HepG2 (cell line): ENCODE measurements at regions not wholly inside any gene's neighbourhood (a gene's known extent, or its start where the extent isn't known, plus 50 kb on each side); places are given as distances from the start of the nearest gene placed in this dataset.

Experiments
- ATAC-seq: fragments of 200-7000 bp; cut with Tn5 transposase; 3 replicates; pipeline ENCODE4 v1.9.1; 2020; ENCODE audit warnings: mild to moderate bottlenecking, moderate library complexity
- BruUV-seq: library from RNA; stranded (reverse); fragments of 400-500 nt; replicated peaks from 2 replicates; lab custom pipeline; 2021; lab: Mats Ljungman, UMichigan
- CTCF ChIA-PET: fragments of 300-600 bp; formaldehyde crosslinking; extraction: SDS; loops from one replicate; lab custom pipeline; 2021; ENCODE audit warnings: low total read pairs, inconsistent platforms, low intra/inter-chr PET ratio; lab: Yijun Ruan, JAX
- POLR2A ChIA-PET: fragments of 350-600 bp; sonication (Branson Sonifier 250); formaldehyde crosslinking; loops from one replicate; lab custom pipeline; 2020; ENCODE audit warnings: antibody characterized with exemption, inconsistent platforms; lab: Yijun Ruan, JAX
- DNase-seq: peaks from one replicate; pipeline ENCODE4 v3.0.0-alpha.2; 2015; ENCODE audit warnings: low spot score
- FAIRE-seq: peaks from 3 replicates; lab custom pipeline; 2011; peaks lifted over from hg19 to GRCh38; lab: Jason Lieb, UNC
- H2AFZ ChIP-seq: one replicate; pipeline ENCODE4 v1.6.1; 2011; ENCODE audit warnings: low read length, inconsistent platforms
- H3K27ac ChIP-seq: fragments of 300-600 bp; 3 replicates; pipeline ENCODE4 v1.8.0; 2011; ENCODE audit warnings: mixed run types, mild to moderate bottlenecking, mixed read lengths, low read length, inconsistent platforms; ENCODE audit not compliant: insufficient read depth; ENCODE audit errors: extremely low read length
- H3K27me3 ChIP-seq, 2 experiments: fragments of 200-600 bp in 1 of 2; 2 replicates in 1 of 2; 3 replicates in 1 of 2; pipeline versions ENCODE4 v1.6.0 to v1.8.0; 2011; ENCODE audit warnings: low read length in 2 of 2, mild to moderate bottlenecking in 2 of 2, moderate library complexity in 2 of 2, inconsistent platforms in 1 of 2; ENCODE audit not compliant: insufficient read depth in 2 of 2, control insufficient read depth in 1 of 2
- H3K36me3 ChIP-seq, 2 experiments: fragments of 200-600 bp in 1 of 2; replicated peaks in 1 of 2; 2 replicates in 1 of 2; 3 replicates in 1 of 2; pipeline versions ENCODE4 v1.5.1 to v1.8.0; 2011; ENCODE audit warnings: low read length in 2 of 2, inconsistent platforms in 1 of 2; ENCODE audit not compliant: insufficient read depth in 2 of 2, control insufficient read depth in 1 of 2
- H3K4me1 ChIP-seq: 2 replicates; pipeline ENCODE4 v1.5.1; 2012; ENCODE audit warnings: low read length, inconsistent platforms; ENCODE audit not compliant: insufficient read depth
- H3K4me2 ChIP-seq: 2 replicates; pipeline ENCODE4 v1.6.0; 2011; ENCODE audit warnings: low read depth, low read length, inconsistent platforms
- H3K4me3 ChIP-seq, 3 experiments: fragments of 200-600 bp in 1 of 3; sonication (generic), shearing (Covaris generic) in 1 of 3; replicated peaks in 1 of 3; 2 replicates each; pipeline ENCODE4 v1.5.1; 2011 to 2016; ENCODE audit warnings: low read length in 3 of 3, inconsistent platforms in 2 of 3, low read depth in 2 of 3, mild to moderate bottlenecking in 2 of 3, control low read depth in 1 of 3, mixed read lengths in 1 of 3; ENCODE audit not compliant: insufficient read depth in 1 of 3
- H3K79me2 ChIP-seq: one replicate; pipeline ENCODE4 v1.6.1; 2011; ENCODE audit warnings: low read length, inconsistent platforms; ENCODE audit not compliant: insufficient read depth
- H3K9ac ChIP-seq: 2 replicates; pipeline ENCODE4 v1.6.0; 2011; ENCODE audit warnings: mild to moderate bottlenecking, low read depth, low read length, inconsistent platforms; ENCODE audit not compliant: insufficient read depth
- H3K9me3 ChIP-seq: 2 replicates; pipeline ENCODE4 v1.5.1; 2012; ENCODE audit warnings: mild to moderate bottlenecking, low read length
- H4K20me1 ChIP-seq: 2 replicates; pipeline ENCODE4 v1.6.0; 2011; ENCODE audit warnings: inconsistent platforms, mild to moderate bottlenecking, low read length, moderate library complexity; ENCODE audit not compliant: insufficient read depth
- ATF4 ChIP-seq, 2 experiments: fragments of 450-650 bp in 1 of 2; sonication (generic) in 1 of 2; formaldehyde crosslinking; IDR thresholded peaks; 2 replicates each; pipeline versions ENCODE4 v1.5.0 to v1.8.0; 2020 to 2022; ENCODE audit warnings: mild to moderate bottlenecking in 1 of 2, missing genetic modification reagents in 1 of 2
- ELF1 ChIP-seq: sonication (generic); formaldehyde crosslinking; IDR thresholded peaks from 2 replicates; pipeline ENCODE4 v1.4.0; 2020; ENCODE audit warnings: missing genetic modification reagents
- HIVEP1 ChIP-seq: sonication (generic); formaldehyde crosslinking; IDR thresholded peaks from 2 replicates; pipeline ENCODE4 v1.4.0; 2020; ENCODE audit warnings: mild to moderate bottlenecking, missing genetic modification reagents
- MATR3 ChIP-seq: sonication (generic); formaldehyde crosslinking; IDR thresholded peaks from 2 replicates; pipeline ENCODE4 v1.4.0; 2020; ENCODE audit warnings: missing genetic modification reagents
- MTERF4 ChIP-seq: sonication (generic); formaldehyde crosslinking; IDR thresholded peaks from 2 replicates; pipeline ENCODE4 v1.8.0; 2023; ENCODE audit warnings: mild to moderate bottlenecking, missing genetic modification reagents
- REST ChIP-seq, 2 experiments: IDR thresholded peaks; 2 replicates each; pipeline ENCODE4 v1.6.1; 2011 to 2012; ENCODE audit warnings: low read length in 2 of 2, borderline replicate concordance in 1 of 2, low read depth in 1 of 2, mild to moderate bottlenecking in 1 of 2, moderate library complexity in 1 of 2
- SP2 ChIP-seq: sonication (generic); formaldehyde crosslinking; IDR thresholded peaks from 2 replicates; pipeline ENCODE4 v1.5.1; 2020; ENCODE audit warnings: mild to moderate bottlenecking, missing genetic modification reagents
- ZBTB39 ChIP-seq: sonication (generic); formaldehyde crosslinking; IDR thresholded peaks from 2 replicates; pipeline ENCODE4 v1.5.0; 2020; ENCODE audit warnings: missing genetic modification reagents
- ZKSCAN1 ChIP-seq: fragments of 150-350 bp; IDR thresholded peaks from 2 replicates; pipeline ENCODE4 v1.6.1; 2014; ENCODE audit warnings: low read length
- ZNF570 ChIP-seq: sonication (generic); formaldehyde crosslinking; IDR thresholded peaks from 2 replicates; pipeline ENCODE4 v1.4.0; 2020; ENCODE audit warnings: mild to moderate bottlenecking, missing genetic modification reagents, borderline replicate concordance
- ZNF766 ChIP-seq: sonication (generic); formaldehyde crosslinking; IDR thresholded peaks from 2 replicates; pipeline ENCODE4 v1.5.0; 2020; ENCODE audit warnings: missing genetic modification reagents, borderline replicate concordance
- WGBS: methylation state at CpG from one replicate; pipeline ENCODE4 v1.1.6; 2017; ENCODE audit warnings: low lambda C conversion rate; 5-methylcytosine and 5-hydroxymethylcytosine counted together
- in situ Hi-C: cut with HindIII; loops from 2 replicates; pipeline ENCODE4 v1.10.0; 2017; ENCODE audit warnings: low pct_unique_long_range_greater_than_20kb; ENCODE audit not compliant: extremely low pct_ligation_motif_present
- intact Hi-C: fragments of 100-400 bp; cut with micrococcal nuclease; formaldehyde crosslinking; loops from one replicate; pipeline ENCODE4 v1.10.0; 2022; ENCODE audit not compliant: unreplicated experiment

- Histone ChIP-seq H3K4me2 (no peak overlapping the region), H3K4me1 (no peaks in the 10 kb centered on the region), H3K27me3 (no peaks in the 10 kb centered on the region), H3K9ac (no peak overlapping the region)
- in situ Hi-C loops = no loop called here
- intact Hi-C loops = no loop called here
- no TSS peak for BruUV-seq
- no peak for ATAC-seq
- POLR2A ChIA-PET = no interaction called here
- 0% methylated on average over 3 of the region's 3 CpGs for WGBS
- peak in 1 of 2 experiments; percentile 41; a peak in 2 of 4 replicates for TF ChIP-seq REST (IDR thresholded peaks at IDR 0.05; ENCODE audit: borderline replicate concordance in 1 of 2, low read depth in 1 of 2, low read length in 2 of 2)
- TF ChIP-seq ZNF570 = no peak
- TF ChIP-seq, all 625 proteins: peak for 1
- Histone ChIP-seq H3K4me3 (no peak overlapping the region), H3K9me3 (no peaks in the 10 kb centered on the region), H2AFZ (no peak overlapping the region), H3K36me3 (no peaks in the 10 kb centered on the region), H3K79me2 (no peaks in the 10 kb centered on the region), H3K27ac (no peak overlapping the region), H4K20me1 (no peaks in the 10 kb centered on the region)
- no peak for DNase-seq
- FAIRE-seq = no peak
- CTCF ChIA-PET = no interaction called here
Observed at GRCh38 chr1:34478515-34479076, 276.3 kb upstream of the GJB5 start.

GRCh38 chr1:34479731-34480130 lies 275.1 kb upstream of the GJB5 start:
- BruUV-seq = no TSS peak
- in situ Hi-C loops (no loop called here), intact Hi-C loops (no loop called here)
- POLR2A ChIA-PET = no interaction called here
- H3K4me2 ChIP-seq = no peak overlapping the region
- H3K36me3 ChIP-seq = no peaks in the 10 kb centered on the region
- WGBS = 1% methylated on average over 4 of the region's 5 CpGs
- H3K4me1 ChIP-seq = no peaks in the 10 kb centered on the region
- no peaks in the 10 kb centered on the region for H4K20me1 ChIP-seq
- no peak overlapping the region for H3K27ac ChIP-seq
- CTCF ChIA-PET = no interaction called here
- no peak overlapping the region for H3K9ac ChIP-seq
- FAIRE-seq (no peak), ATAC-seq (no peak), DNase-seq (no peak)
- H3K4me3 ChIP-seq = no peak overlapping the region
- no peaks in the 10 kb centered on the region for H3K9me3 ChIP-seq
- H3K27me3 ChIP-seq = no peaks in the 10 kb centered on the region
- H3K79me2 ChIP-seq = no peaks in the 10 kb centered on the region
- H2AFZ ChIP-seq = no peak overlapping the region
- TF ChIP-seq ATF4 (CRISPR knock-in tag; IDR thresholded peaks at IDR 0.05) (no peak), MTERF4 (CRISPR knock-in tag) (no peak), SP2 (CRISPR knock-in tag) (no peak), ZKSCAN1 (no peak), ZBTB39 (no peak), HIVEP1 (CRISPR knock-in tag) (no peak), ZNF766 (CRISPR knock-in tag) (no peak), ELF1 (CRISPR knock-in tag) (no peak), MATR3 (CRISPR knock-in tag) (no peak)
